ENCODE measurements at regions not wholly inside any gene's neighbourhood (a gene's known extent, or its start where the extent isn't known, plus 50 kb on each side); places are given as distances from the start of the nearest gene placed in this dataset.
"Not testable (repeated sequence)": the region's sequence is repeated elsewhere in the genome, so short reads cannot be mapped to it uniquely, and the experiment has no call there.

GRCh38 chr5:12959713-12960112, 984.8 kb downstream of the DNAH5 start:
- Histone ChIP-seq H3K4me3 (ENCODE audit: low read depth, low read length) (no peak overlapping the region), H3K9me3 (ENCODE audit: control insufficient read depth in 2 of 2, low read length in 2 of 2) (no peaks in the 10 kb centered on the region), H3K27me3 (ENCODE audit: control insufficient read depth, insufficient read depth, low read length) (no peaks in the 10 kb centered on the region), H3K4me1 (ENCODE audit: control insufficient read depth, insufficient read depth, low read length, poor library complexity, severe bottlenecking) (no peaks in the 10 kb centered on the region), H3K27ac (ENCODE audit: insufficient read depth, low read length, poor library complexity, severe bottlenecking) (no peak overlapping the region), H3K36me3 (ENCODE audit: control insufficient read depth, insufficient read depth, low read length) (no peaks in the 10 kb centered on the region)
- no peak overlapping the region for H3K4me3 Mint-ChIP-seq
- no peaks in the 10 kb centered on the region for H3K4me1 Mint-ChIP-seq
- ATAC-seq (ENCODE audit: low read depth in 2 of 2) (no peak), DNase-seq (no peak)
- H3K9me3 Mint-ChIP-seq, result peaks cover 1 to 13% (median 5%) of the 10 kb centered on the region in 7 donors
- no peak overlapping the region for H3K27ac Mint-ChIP-seq
- H3K36me3 Mint-ChIP-seq, result no peaks in the 10 kb centered on the region
- no peaks in the 10 kb centered on the region for H3K27me3 Mint-ChIP-seq

- H3K36me3 ChIP-seq (ENCODE audit: control insufficient read depth, insufficient read depth, low read length), result no peaks in the 10 kb centered on the region
- Mint-ChIP-seq H3K36me3 (no peaks in the 10 kb centered on the region), H3K4me3 (no peak overlapping the region), H3K27me3 (no peaks in the 10 kb centered on the region), H3K9me3 (peaks cover 3 to 7% (median 4%) of the 10 kb centered on the region in 7 donors), H3K4me1 (no peaks in the 10 kb centered on the region), H3K27ac (no peak overlapping the region)
- ATAC-seq (ENCODE audit: low read depth in 2 of 2) (no peak), DNase-seq (no peak)
- no peaks in the 10 kb centered on the region for H3K4me1 ChIP-seq (ENCODE audit: control insufficient read depth, insufficient read depth, low read length, poor library complexity, severe bottlenecking)
- peaks cover 2 to 19% of the 10 kb centered on the region in 2 experiments for H3K9me3 ChIP-seq (ENCODE audit: control insufficient read depth in 2 of 2, low read length in 2 of 2)
- H3K27me3 ChIP-seq (ENCODE audit: control insufficient read depth, insufficient read depth, low read length), result no peaks in the 10 kb centered on the region
- no peak overlapping the region for H3K27ac ChIP-seq (ENCODE audit: insufficient read depth, low read length, poor library complexity, severe bottlenecking)
- H3K4me3 ChIP-seq (ENCODE audit: low read depth, low read length), result no peak overlapping the region
Measured at GRCh38 chr5:12952409-12952808, 992.1 kb downstream of the DNAH5 start.

DNA sequence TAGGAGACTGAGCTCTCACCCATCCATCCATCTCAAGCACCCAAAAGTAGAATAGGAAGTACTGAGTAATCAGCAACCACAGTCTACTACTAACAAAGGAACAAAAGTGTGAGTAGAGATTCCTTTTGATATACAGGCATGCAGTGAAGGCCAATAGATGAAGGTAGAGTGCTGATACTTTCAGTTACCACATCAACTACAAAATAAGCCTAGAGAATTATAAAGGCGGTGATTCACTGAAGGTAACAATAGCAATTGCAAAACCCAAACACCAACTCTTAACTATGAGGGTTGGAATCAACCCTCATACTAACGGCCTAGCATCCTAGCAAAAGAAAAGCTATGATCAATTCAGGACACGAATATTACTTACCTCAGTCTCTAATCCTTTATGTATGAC, 992.6 kb downstream of the DNAH5 start:
- Mint-ChIP-seq H3K27ac (no peak overlapping the region), H3K4me1 (no peaks in the 10 kb centered on the region), H3K4me3 (no peak overlapping the region), H3K27me3 (no peaks in the 10 kb centered on the region), H3K9me3 (peaks cover 0 to 11% (median 5%) of the 10 kb centered on the region in 7 donors), H3K36me3 (no peaks in the 10 kb centered on the region)
- Histone ChIP-seq H3K9me3 (ENCODE audit: control insufficient read depth in 2 of 2, low read length in 2 of 2) (peaks cover 2 to 19% of the 10 kb centered on the region in 2 experiments), H3K36me3 (ENCODE audit: control insufficient read depth, insufficient read depth, low read length) (no peaks in the 10 kb centered on the region), H3K27me3 (ENCODE audit: control insufficient read depth, insufficient read depth, low read length) (no peaks in the 10 kb centered on the region), H3K4me1 (ENCODE audit: control insufficient read depth, insufficient read depth, low read length, poor library complexity, severe bottlenecking) (no peaks in the 10 kb centered on the region), H3K4me3 (ENCODE audit: low read depth, low read length) (no peak overlapping the region), H3K27ac (ENCODE audit: insufficient read depth, low read length, poor library complexity, severe bottlenecking) (no peak overlapping the region)
- ATAC-seq (ENCODE audit: low read depth in 2 of 2), result no peak
- DNase-seq, result no peak

DNA sequence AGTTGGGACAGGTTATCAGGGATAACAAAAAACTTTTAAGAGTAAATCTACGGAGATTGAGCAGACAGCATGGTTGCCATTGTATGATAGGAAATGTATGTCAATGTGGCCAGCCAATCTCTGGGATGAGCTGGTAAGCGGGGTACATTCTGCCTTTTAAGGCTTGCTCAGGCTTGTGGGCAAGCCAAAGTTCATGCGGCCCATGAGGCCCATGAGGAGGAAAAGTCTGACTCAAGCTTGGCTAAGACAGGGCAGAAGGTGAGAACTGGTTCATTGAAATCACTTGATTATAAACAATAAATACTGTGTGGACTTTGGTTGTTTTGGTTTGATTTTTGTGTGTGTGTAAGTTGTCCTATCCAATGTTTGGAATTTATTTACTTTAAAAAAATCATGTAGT, 997.1 kb downstream of the DNAH5 start:
- H3K9me3 ChIP-seq (ENCODE audit: control insufficient read depth in 2 of 2, low read length in 2 of 2), result peaks cover 4 to 19% of the 10 kb centered on the region in 2 experiments
- H3K4me3 Mint-ChIP-seq, result no peak overlapping the region

GRCh38 chr5:12945477-12945876, 999.0 kb downstream of the DNAH5 start:
- peaks cover 0 to 21% (median 5%) of the 10 kb centered on the region in 7 donors for H3K9me3 Mint-ChIP-seq
- not testable (repeated sequence) for H3K4me1 Mint-ChIP-seq; H3K27me3 ChIP-seq (ENCODE audit: control insufficient read depth, insufficient read depth, low read length); H3K4me3 ChIP-seq (ENCODE audit: low read depth, low read length); H3K4me1 ChIP-seq (ENCODE audit: control insufficient read depth, insufficient read depth, low read length, poor library complexity, severe bottlenecking); DNase-seq; H3K27me3 Mint-ChIP-seq; H3K36me3 Mint-ChIP-seq; H3K36me3 ChIP-seq (ENCODE audit: control insufficient read depth, insufficient read depth, low read length); H3K27ac ChIP-seq (ENCODE audit: insufficient read depth, low read length, poor library complexity, severe bottlenecking); H3K9me3 ChIP-seq (ENCODE audit: control insufficient read depth in 2 of 2, low read length in 2 of 2); ATAC-seq (ENCODE audit: low read depth in 2 of 2); H3K4me3 Mint-ChIP-seq; H3K27ac Mint-ChIP-seq

More for the DNA sequence above, 997.1 kb downstream of the DNAH5 start:
- H3K9me3 Mint-ChIP-seq, result peaks cover 0 to 22% (median 5%) of the 10 kb centered on the region in 7 donors
- H3K36me3 Mint-ChIP-seq, result no peaks in the 10 kb centered on the region
- DNase-seq (no peak), ATAC-seq (ENCODE audit: low read depth in 2 of 2) (no peak)
- no peaks in the 10 kb centered on the region for H3K4me1 ChIP-seq (ENCODE audit: control insufficient read depth, insufficient read depth, low read length, poor library complexity, severe bottlenecking)
- no peaks in the 10 kb centered on the region for H3K27me3 ChIP-seq (ENCODE audit: control insufficient read depth, insufficient read depth, low read length)
- no peak overlapping the region for H3K27ac Mint-ChIP-seq
- no peaks in the 10 kb centered on the region for H3K4me1 Mint-ChIP-seq
- no peak overlapping the region for H3K27ac ChIP-seq (ENCODE audit: insufficient read depth, low read length, poor library complexity, severe bottlenecking)
- no peak overlapping the region for H3K4me3 ChIP-seq (ENCODE audit: low read depth, low read length)
- H3K36me3 ChIP-seq (ENCODE audit: control insufficient read depth, insufficient read depth, low read length), result no peaks in the 10 kb centered on the region
- no peaks in the 10 kb centered on the region for H3K27me3 Mint-ChIP-seq

GRCh38 chr5:12936221-12936620, 1008.3 kb downstream of the DNAH5 start:
- no peak overlapping the region for H3K27ac ChIP-seq (ENCODE audit: insufficient read depth, low read length, poor library complexity, severe bottlenecking)
- H3K4me3 ChIP-seq (ENCODE audit: low read depth, low read length), result no peak overlapping the region
- Mint-ChIP-seq H3K36me3 (no peaks in the 10 kb centered on the region), H3K9me3 (peaks cover 0 to 9% (median 4%) of the 10 kb centered on the region in 7 donors), H3K4me1 (no peaks in the 10 kb centered on the region), H3K27ac (no peak overlapping the region), H3K4me3 (no peak overlapping the region), H3K27me3 (no peaks in the 10 kb centered on the region)
- no peaks in the 10 kb centered on the region for H3K36me3 ChIP-seq (ENCODE audit: control insufficient read depth, insufficient read depth, low read length)
- ATAC-seq (ENCODE audit: low read depth in 2 of 2) (no peak), DNase-seq (no peak)
- no peaks in the 10 kb centered on the region for H3K4me1 ChIP-seq (ENCODE audit: control insufficient read depth, insufficient read depth, low read length, poor library complexity, severe bottlenecking)
- H3K27me3 ChIP-seq (ENCODE audit: control insufficient read depth, insufficient read depth, low read length), result no peaks in the 10 kb centered on the region
- H3K9me3 ChIP-seq (ENCODE audit: control insufficient read depth in 2 of 2, low read length in 2 of 2), result peaks cover 2 to 25% of the 10 kb centered on the region in 2 experiments

- ATAC-seq (ENCODE audit: low read depth in 2 of 2) (no peak), DNase-seq (no peak)
- no peaks in the 10 kb centered on the region for H3K36me3 ChIP-seq (ENCODE audit: control insufficient read depth, insufficient read depth, low read length)
- no peak overlapping the region for H3K27ac ChIP-seq (ENCODE audit: insufficient read depth, low read length, poor library complexity, severe bottlenecking)
- H3K4me3 ChIP-seq (ENCODE audit: low read depth, low read length), result no peak overlapping the region
- no peaks in the 10 kb centered on the region for H3K36me3 Mint-ChIP-seq
- no peaks in the 10 kb centered on the region for H3K4me1 Mint-ChIP-seq
- H3K9me3 Mint-ChIP-seq, result peaks cover 0 to 10% (median 7%) of the 10 kb centered on the region in 7 donors
- H3K27me3 Mint-ChIP-seq, result no peaks in the 10 kb centered on the region
- peaks cover 2 to 25% of the 10 kb centered on the region in 2 experiments for H3K9me3 ChIP-seq (ENCODE audit: control insufficient read depth in 2 of 2, low read length in 2 of 2)
- no peaks in the 10 kb centered on the region for H3K4me1 ChIP-seq (ENCODE audit: control insufficient read depth, insufficient read depth, low read length, poor library complexity, severe bottlenecking)
- H3K4me3 Mint-ChIP-seq, result no peak overlapping the region
- H3K27me3 ChIP-seq (ENCODE audit: control insufficient read depth, insufficient read depth, low read length), result no peaks in the 10 kb centered on the region
- H3K27ac Mint-ChIP-seq, result no peak overlapping the region
Measured at GRCh38 chr5:12934722-12935121, 1009.8 kb downstream of the DNAH5 start.

DNA sequence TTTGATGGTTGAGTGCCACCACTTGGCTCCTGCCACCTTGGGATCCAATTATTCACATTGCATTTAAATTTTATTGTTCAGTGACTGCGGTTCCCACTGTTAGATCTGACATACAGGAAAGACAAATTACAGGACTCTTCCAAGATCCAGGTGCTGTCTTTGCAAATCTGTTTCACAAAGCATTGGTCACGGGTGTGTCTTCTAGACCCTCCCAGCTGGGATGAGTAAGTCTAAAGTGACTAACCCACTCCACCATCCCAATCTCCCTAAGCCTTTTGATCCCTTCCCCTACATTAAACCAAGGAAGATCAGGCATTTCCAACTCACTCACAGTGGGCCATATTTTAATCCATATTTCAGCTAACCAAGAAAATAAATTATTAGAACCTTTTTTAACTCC, 1016.3 kb upstream of the CTNND2 start:
- Mint-ChIP-seq H3K9me3 (peaks cover 2 to 31% (median 3%) of the 10 kb centered on the region in 7 donors), H3K27ac (no peak overlapping the region), H3K36me3 (no peaks in the 10 kb centered on the region), H3K27me3 (no peaks in the 10 kb centered on the region), H3K4me3 (no peak overlapping the region), H3K4me1 (no peaks in the 10 kb centered on the region)
- DNase-seq (no peak), ATAC-seq (ENCODE audit: low read depth in 2 of 2) (no peak)
- H3K27me3 ChIP-seq (ENCODE audit: control insufficient read depth, insufficient read depth, low read length), result no peaks in the 10 kb centered on the region
- no peak overlapping the region for H3K4me3 ChIP-seq (ENCODE audit: low read depth, low read length)
- no peak overlapping the region for H3K27ac ChIP-seq (ENCODE audit: insufficient read depth, low read length, poor library complexity, severe bottlenecking)
- peaks cover 2 to 5% of the 10 kb centered on the region in 2 experiments for H3K9me3 ChIP-seq (ENCODE audit: control insufficient read depth in 2 of 2, low read length in 2 of 2)
- no peaks in the 10 kb centered on the region for H3K36me3 ChIP-seq (ENCODE audit: control insufficient read depth, insufficient read depth, low read length)
- no peaks in the 10 kb centered on the region for H3K4me1 ChIP-seq (ENCODE audit: control insufficient read depth, insufficient read depth, low read length, poor library complexity, severe bottlenecking)
